Osteocyte (in vitro differentiated cells): ENCODE measurements at regions not wholly inside any gene's neighbourhood (a gene's known extent, or its start where the extent isn't known, plus 50 kb on each side); places are given as distances from the start of the nearest gene placed in this dataset.

Experiments
- DNase-seq: peaks from one replicate; pipeline ENCODE4 v3.0.0; 2021; ENCODE audit warnings: mixed read lengths; ENCODE audit not compliant: unreplicated experiment; ENCODE audit errors: extremely low spot score
- H3K27ac Mint-ChIP-seq: one replicate; pipeline ENCODE4 v1.8.0; 2021; ENCODE audit warnings: mild to moderate bottlenecking, mixed read lengths; ENCODE audit not compliant: unreplicated experiment
- H3K27me3 Mint-ChIP-seq: one replicate; pipeline ENCODE4 v1.8.0; 2021; ENCODE audit warnings: mixed read lengths; ENCODE audit not compliant: unreplicated experiment
- H3K36me3 Mint-ChIP-seq: one replicate; pipeline ENCODE4 v1.8.0; 2021; ENCODE audit warnings: mixed read lengths; ENCODE audit not compliant: unreplicated experiment
- H3K4me1 Mint-ChIP-seq: one replicate; pipeline ENCODE4 v1.8.0; 2021; ENCODE audit warnings: mixed read lengths; ENCODE audit not compliant: unreplicated experiment
- H3K4me3 Mint-ChIP-seq: one replicate; pipeline ENCODE4 v1.8.0; 2021; ENCODE audit warnings: mild to moderate bottlenecking, moderate library complexity, mixed read lengths; ENCODE audit not compliant: unreplicated experiment
- H3K9me3 Mint-ChIP-seq: one replicate; pipeline ENCODE4 v1.8.0; 2021; ENCODE audit warnings: mixed read lengths; ENCODE audit not compliant: unreplicated experiment
- TF ChIP-seq, protein P1 (sequence below): fragments of 200-600 bp; sonication (generic); IDR thresholded peaks from 2 replicates; pipeline ENCODE4 v1.5.0; 2021; ENCODE audit warnings: antibody characterized with exemption, mild to moderate bottlenecking, moderate library complexity

DNA sequence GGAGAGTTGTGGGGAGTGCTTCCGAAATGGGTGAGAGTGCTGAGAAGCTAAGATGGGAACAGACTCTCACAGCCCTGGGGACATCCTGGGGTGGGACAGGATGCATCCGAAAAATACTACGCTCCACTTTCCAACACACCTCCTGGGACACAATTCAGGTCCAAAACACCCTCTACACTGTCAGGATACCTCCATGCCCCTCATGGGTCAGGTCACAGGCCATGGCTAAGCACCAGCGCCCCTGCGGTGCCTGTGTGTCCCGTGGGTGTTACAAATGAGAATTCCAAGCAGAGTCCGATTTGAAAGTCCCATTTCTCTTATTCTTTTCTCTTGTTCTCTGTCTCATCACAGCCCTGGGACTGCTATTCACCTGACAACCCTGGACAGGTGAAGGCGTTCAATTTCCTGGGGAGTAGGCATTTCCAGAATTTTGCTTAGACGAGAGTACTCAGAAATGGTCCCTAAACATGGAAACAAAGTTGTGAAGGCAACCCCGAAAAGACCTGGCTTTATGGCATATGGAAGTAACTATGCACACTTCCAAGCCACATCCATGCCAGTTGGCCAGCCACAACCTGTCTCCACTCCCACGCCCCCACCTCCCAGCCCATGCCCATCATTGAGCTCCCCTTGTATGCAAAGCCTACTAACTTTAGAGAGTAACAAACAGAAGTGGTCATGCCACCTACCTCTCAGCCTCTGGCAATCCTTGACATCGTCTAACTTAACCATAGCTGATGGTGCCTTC is 87.9 kb upstream of the ZNF507 start:
- Mint-ChIP-seq H3K9me3 (peaks cover 8% of the 10 kb centered on the region), H3K27me3 (no peaks in the 10 kb centered on the region)
- TF ChIP-seq, protein P1, sequence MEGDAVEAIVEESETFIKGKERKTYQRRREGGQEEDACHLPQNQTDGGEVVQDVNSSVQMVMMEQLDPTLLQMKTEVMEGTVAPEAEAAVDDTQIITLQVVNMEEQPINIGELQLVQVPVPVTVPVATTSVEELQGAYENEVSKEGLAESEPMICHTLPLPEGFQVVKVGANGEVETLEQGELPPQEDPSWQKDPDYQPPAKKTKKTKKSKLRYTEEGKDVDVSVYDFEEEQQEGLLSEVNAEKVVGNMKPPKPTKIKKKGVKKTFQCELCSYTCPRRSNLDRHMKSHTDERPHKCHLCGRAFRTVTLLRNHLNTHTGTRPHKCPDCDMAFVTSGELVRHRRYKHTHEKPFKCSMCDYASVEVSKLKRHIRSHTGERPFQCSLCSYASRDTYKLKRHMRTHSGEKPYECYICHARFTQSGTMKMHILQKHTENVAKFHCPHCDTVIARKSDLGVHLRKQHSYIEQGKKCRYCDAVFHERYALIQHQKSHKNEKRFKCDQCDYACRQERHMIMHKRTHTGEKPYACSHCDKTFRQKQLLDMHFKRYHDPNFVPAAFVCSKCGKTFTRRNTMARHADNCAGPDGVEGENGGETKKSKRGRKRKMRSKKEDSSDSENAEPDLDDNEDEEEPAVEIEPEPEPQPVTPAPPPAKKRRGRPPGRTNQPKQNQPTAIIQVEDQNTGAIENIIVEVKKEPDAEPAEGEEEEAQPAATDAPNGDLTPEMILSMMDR: no peak

DNA sequence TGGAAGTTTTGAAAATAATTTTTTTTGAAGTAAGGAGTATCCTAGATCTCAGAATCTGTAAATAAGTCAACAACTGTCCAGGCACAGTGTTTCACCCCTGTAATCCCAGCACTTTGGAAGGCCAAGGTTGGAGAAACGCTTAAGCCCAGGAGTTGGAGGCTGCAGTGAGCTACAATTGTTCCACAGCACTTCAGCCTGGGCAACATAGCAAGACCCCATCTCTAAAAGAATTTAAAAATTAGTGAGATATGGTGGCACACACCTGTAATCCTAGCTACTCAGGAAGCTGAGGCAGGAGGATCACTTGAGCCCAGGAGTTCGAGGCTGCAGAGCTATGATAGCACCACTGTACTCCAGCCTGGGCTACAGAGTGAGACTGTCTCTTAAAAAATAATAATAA is 87.2 kb upstream of the ZNF507 start:
- Mint-ChIP-seq H3K9me3 (peaks cover 11% of the 10 kb centered on the region), H3K27me3 (no peaks in the 10 kb centered on the region), H3K4me1 (no peaks in the 10 kb centered on the region), H3K4me3 (no peak overlapping the region), H3K27ac (no peak overlapping the region), H3K36me3 (no peaks in the 10 kb centered on the region)
- TF ChIP-seq, protein P1: no peak
- peak; percentile 27 for DNase-seq

More for the DNA sequence above, 87.9 kb upstream of the ZNF507 start:
- Mint-ChIP-seq H3K4me1 (no peaks in the 10 kb centered on the region), H3K36me3 (no peaks in the 10 kb centered on the region), H3K27ac (no peak overlapping the region), H3K4me3 (no peak overlapping the region)
- peak; percentile 69 for DNase-seq

DNA sequence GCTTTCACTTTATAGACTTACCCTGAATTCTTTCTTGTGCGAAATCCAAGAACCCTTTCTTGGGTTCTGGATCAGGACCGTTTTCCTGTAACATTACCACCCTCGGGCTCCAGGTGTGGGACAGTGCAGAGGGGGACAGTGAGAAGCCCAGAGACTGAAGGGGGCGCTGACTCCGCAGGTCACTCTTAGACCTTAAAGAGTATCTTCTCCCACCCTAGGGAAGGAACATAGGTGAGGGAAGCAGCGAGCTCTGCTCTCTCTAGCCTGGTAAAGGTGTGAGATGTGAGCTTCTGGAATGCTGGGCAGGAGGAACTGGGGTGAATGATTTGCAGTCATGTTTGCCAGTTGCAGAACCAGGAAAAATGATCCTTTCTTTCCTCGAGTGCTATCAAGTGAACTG is 80.8 kb upstream of the ZNF507 start:
- DNase-seq: no peak
- peaks cover 5% of the 10 kb centered on the region for H3K9me3 Mint-ChIP-seq
- no peak overlapping the region for H3K4me3 Mint-ChIP-seq
- no peaks in the 10 kb centered on the region for H3K36me3 Mint-ChIP-seq
- TF ChIP-seq, protein P1: no peak
- no peaks in the 10 kb centered on the region for H3K4me1 Mint-ChIP-seq
- no peaks in the 10 kb centered on the region for H3K27me3 Mint-ChIP-seq
- H3K27ac Mint-ChIP-seq: no peak overlapping the region

DNA sequence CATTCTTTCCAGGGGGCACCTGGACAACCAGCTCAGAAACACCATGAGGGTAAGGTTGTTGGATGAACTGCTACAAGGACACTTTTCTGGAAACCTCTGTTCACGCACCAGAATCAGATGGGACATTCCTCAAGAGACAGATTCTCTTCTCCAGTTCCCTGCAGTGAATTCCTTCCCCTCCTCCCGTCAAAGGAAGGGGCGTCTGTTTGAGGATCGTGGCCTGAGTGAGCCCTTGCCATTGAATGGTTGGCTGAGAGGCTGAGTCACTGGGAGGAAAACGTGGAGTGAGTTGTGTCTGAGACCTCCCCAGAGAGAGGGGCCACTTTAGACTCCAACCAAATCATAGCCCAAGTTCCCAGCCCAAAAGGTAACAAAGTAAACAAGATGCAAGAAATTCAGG is 79.4 kb upstream of the ZNF507 start:
- Mint-ChIP-seq H3K9me3 (peaks cover 3% of the 10 kb centered on the region), H3K4me1 (no peaks in the 10 kb centered on the region), H3K4me3 (no peak overlapping the region), H3K27ac (no peak overlapping the region), H3K27me3 (no peaks in the 10 kb centered on the region), H3K36me3 (no peaks in the 10 kb centered on the region)
- TF ChIP-seq, protein P1: no peak
- DNase-seq: no peak

DNA sequence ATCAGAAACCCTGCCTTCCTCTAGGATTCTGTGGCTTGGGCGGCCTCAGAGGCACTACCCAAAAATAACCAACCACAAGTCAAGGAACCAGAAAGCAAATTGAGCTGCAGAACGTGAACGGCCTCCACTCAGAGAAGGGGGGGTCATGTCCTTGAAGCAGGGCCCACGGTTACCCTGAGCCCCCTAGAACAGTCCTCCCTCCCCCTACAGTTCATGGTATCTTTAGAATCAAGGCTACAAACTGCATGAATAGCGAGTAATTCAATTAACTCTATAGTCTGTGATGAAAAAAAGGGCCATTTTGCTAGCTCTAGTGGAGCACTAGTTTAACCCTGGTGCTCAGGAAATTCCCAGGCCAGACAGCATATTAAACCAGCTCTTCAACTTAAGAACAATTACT is 79.0 kb upstream of the ZNF507 start:
- Mint-ChIP-seq H3K36me3 (no peaks in the 10 kb centered on the region), H3K4me1 (no peaks in the 10 kb centered on the region), H3K27ac (no peak overlapping the region), H3K27me3 (no peaks in the 10 kb centered on the region), H3K4me3 (no peak overlapping the region), H3K9me3 (peaks cover 3% of the 10 kb centered on the region)
- DNase-seq: no peak
- TF ChIP-seq, protein P1: no peak
